Stimulated activated CD4-positive, alpha-beta T cell treated with anti-CD3 and anti-CD28 coated beads, Interleukin-2, amount 100 ng/mL, for 24 hours (primary cell): ENCODE measurements at regions not wholly inside any gene's neighbourhood (a gene's known extent, or its start where the extent isn't known, plus 50 kb on each side); places are given as distances from the start of the nearest gene placed in this dataset.
A peak's percentile ranks its signal among the peaks of the same experiment; 100 is the strongest.

Experiments
- DNase-seq, 2 donors: peaks; one replicate each; pipeline ENCODE4 v3.0.0-alpha.2; 2020

DNA sequence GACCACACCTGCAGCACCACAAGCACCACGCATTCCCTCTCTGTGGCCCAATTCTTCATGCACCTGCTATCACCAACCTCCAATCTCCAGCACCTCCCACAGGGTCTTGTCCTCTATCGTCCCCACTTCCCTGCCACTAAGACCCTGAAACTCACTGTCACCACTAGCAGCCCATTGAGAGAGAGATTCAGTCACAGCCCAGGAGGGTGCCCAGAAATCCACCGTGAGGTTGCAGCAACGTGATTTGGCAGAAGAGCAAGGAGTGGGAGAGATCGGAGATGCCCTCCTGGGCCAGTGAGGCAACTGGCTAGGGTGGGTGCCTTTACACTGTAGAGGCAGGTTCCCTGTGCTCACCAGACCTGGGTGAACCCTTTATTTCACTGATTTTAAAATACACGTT is 90.1 kb downstream of the ANKRD60 start:
- no peak for DNase-seq

DNA sequence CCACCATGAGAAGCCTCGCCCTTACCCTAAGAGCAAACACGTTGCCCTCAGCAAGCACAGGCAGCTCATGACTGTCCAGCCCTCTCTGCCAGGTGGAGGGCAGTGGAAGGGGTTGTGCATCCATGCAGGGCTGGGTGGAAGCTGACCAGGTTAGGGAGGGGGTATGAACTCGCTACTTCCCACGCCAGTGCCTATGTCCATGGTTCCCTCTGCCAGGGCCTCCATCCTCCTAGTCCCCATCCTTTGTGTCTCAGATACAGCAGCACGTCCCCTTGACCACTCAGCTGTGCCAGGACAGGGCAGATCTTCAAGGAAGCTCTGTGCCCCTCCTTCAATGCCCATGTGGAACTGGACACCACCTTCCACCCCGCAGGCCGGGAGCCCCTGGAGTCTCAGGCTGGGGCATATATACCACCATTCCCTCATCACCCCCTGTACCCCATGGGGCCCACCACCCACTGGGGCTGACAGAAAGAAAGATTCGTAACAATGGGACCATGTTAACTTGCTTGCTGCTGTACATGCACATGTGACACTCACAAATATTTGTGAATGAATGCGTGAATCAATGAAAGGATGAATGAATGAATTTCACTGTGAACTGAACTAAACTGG is 90.7 kb downstream of the ANKRD60 start:
- no peak for DNase-seq

DNA sequence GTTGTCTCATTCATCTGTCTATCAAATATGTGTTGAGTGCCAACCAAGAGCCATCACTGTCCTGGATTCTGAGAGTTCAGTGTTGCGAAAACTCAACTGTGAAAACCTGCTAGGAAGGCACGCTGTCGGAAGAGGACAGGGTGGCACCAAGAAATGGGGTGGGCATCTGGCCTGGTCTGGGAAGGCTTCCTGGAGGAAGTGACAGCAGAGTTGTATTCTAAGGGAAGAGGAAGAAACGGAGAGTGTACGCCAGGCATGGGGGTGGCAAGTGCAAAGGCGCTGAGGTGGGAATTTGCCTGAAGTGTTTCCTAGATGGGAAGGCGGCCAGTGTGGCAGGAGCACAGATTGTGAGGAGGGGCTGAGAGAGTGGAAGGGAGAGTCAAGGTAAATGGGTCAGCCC is 91.2 kb downstream of the ANKRD60 start:
- no peak for DNase-seq

DNA sequence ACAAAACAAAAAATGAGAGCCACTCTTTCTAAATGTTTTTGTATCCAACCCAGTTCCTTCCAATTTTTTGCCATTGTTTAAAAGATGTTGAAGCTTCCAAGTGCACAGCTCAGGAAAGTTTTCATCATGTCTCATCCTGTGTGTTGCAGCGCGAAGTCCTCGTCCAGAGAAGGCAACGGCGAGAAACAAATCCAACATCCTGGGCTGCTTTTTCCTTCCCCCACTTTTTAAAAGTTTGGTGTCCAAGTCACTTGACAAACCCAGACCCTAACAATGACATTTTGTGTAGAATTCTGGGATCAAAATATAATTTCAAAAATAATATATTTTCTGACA is 92.3 kb downstream of the ANKRD60 start:
- no peak for DNase-seq

DNA sequence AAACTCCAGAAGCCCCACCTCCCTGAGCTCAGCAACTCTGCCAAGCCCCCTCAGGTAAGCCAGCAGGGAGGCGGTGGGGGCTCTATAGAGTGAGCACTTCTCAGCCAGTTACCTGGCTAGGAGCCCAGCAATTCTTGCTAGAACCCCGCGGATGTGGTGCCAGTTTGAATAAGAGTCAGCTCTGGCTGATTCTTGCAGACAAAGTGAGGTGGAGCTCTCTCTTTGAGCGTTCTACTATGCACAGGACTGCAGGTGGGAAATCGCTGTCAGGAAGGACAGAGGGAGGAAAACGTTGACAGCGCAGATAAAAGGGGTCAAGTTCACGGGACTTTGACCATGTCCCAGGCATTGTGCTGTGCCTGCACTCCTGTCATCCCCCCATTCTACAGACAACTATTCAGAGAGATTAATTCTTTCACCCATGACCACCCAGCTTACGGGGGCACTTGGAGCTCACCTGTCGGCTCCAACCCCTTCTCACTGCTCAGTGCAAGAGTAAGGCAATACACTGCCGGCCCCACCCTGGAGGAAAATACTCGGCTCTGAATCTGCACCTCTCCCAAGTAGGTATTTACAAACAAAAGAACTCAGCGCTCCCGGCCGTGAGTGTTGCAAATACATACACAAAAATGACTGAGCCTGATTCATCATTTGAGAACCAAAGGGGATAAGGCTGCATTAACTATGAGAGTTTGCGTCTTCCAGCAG is 92.9 kb downstream of the ANKRD60 start:
- DNase-seq: no peak

DNA sequence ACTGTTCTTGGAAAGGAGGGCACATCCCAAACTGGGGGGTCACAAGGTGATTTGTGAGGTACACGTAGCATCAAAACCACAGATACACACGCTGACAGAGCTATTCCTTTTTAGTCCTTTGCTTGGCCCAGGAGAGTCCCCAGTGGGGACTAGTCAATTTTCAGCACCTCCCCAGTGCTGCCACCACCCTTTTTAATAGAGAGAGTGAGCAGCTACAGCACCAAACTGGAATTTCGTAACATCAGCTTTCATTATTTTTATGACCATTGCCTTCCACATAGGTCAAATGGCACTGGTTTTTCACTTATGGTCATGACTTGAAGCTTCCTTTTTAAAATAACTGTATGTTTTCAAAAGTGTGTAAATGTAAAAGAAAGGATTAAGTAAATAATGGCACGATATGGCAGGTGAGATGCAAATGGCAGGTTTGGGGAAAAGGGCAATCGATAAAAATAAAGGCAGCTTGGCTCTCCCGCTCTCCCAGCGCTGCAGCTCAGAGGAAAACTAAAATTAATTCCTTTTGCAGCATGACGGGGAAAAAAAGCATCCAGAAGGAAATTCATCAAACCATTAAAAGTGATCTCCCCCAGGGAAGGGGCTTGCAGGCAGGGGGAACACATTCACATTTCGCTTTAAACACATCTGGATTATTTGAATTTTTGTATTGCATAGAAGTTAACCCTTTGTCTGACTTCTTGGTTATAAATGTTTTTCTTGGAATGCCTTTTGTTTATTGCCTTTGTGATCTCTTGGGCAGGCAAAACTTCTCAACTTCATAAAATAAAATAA is 95.2 kb downstream of the ANKRD60 start:
- no peak for DNase-seq

DNA sequence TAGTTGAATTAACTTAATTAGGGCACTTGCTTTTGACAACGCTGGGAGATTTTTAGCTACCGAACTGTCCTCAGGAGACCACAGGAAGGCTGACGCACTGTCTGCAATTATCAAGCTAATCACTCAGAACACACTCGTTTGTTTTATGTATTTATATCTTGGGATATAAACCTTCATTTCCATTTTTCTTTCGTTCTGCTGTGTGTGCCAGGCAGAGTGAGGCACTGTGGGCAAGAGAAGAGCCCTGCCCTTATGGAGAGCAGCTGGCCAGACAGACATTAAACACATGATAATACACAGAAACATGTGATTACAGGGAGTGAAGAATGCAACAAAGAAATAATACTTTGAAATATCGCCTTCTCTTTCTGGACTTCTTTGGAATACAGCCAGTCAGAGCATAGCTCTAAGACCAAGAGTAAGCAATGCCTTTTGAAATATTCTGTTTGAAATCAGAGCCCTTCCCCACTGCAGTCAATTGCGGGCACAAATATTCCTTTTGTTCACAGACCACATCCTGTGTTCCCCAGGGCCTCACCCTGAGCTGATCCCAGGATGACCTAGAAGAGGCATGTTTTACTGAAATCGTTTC is 96.8 kb downstream of the ANKRD60 start:
- DNase-seq: no peak

DNA sequence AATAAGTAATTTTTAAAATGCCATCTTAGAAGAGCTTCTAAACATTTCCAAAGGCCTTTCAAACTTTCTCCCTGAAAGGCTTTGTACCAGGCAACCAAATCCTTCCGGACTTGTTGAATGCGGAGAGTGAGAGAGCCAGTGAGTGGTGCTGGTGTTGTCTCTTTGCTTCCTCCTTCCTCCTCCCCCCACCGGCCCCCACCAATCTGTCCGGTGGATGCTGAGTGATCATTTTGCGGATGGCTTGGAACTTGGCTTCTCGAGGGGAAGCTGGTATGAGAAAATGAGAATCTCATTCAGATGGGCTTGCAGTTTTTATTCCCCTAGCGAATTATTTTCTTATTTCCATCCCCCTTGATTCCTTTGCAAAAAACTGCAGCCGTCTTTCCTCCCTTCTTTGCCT is 97.3 kb downstream of the ANKRD60 start:
- DNase-seq: no peak

DNA sequence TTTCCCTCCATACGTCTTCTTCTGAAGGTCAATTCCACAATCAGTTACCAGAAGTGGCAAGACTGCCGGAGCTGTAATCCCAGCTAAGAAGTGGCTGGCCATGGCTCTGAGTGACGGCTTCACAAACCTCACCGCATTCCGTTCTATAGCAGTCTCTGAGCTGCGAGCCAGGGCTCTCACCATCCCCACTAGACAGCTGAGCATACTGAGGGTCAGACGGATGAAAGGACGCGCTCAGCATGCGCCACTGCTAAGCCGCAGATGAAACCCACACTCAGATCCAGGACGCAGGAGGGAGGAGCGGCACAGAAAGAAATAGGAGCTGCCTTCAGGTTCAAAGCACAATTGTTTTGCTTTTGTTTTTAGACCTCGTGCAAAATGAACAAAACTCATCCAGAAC is 97.9 kb downstream of the ANKRD60 start:
- DNase-seq: no peak

DNA sequence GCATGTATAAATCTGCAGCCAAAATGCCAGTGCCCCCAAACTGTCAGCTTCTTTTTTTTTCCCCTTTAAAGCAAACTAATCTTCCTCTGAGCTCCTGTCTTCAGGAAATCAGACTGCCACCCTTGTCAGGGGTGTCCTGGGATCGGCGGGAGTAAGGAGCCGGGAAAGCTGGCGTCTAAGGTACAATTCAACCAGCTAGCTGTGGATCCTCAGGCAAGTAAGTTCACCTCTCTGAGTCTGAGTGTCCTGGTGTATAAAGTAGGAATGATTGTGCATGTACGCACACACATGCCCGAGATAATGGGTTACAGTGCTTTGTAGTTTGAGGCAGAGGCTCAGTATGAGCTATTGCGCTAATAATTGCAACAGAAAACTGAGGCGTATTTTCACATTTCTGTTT is 98.3 kb downstream of the ANKRD60 start:
- no peak for DNase-seq

DNA sequence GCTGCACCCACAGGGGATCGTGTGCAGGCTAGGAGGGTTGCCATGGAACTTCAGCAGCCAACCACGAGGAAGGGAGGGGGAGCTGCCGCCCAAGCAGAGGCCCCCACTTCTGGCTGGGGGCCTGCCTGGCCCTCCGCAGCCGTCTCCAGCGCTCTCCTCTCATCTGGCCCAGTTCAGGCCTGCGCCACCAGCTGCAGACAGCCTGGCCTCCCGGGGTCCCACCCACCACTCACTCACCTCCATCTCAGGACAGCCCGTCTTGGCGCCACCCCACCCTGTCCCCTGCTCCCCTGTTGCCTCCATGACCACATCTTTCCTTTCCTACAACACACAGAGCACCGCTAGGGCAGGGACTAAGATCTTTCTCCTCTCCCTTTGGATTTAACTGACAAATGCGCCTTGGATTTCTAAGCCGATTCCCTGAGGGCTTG is 98.7 kb downstream of the ANKRD60 start:
- no peak for DNase-seq

DNA sequence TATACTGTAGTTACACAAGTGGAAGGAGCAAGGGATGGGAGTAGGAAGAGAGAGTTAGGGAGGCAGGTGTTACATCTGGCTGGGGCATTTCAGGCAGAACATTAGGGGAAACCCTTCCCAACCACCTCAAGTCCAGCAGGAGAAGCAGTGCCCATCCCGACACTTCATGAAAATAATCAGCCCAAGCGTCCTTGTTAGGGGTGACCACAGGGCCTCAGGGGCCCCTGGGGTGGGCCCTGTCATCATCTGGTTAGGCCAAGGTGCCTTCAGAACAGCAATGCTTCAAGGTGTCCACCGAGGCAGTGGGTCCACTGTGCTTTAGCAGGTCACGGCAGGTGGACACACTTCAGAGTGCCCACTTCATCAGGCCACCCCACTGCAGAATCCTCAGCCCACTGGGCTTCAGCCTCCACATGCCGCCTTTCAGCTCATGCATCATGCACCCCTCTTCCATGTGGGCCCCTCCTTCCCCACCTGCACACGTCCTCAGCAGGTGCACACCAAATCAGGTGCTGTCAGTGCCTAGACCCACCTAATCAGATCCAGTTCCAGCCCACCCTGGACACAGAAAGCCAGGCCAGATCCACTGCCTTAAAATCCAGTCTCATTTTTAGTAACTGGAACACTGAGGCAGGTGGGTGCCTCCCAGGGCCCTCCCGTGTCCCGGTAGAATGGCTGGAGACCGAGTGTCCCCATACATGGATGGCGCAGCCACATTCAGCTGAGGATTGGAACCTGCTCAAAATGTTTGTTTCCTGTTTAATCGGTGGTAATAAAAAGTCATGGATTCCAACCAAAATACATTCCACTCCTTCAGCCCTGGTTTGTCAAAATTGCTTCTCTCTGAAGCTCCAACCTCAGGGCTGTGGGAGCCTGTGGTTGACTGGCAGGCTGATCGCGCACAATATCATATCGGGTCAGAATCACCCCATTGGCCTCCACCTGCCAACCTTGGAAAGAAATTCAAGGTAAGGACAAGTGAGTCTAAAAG is 99.5 kb downstream of the ANKRD60 start:
- DNase-seq: no peak

DNA sequence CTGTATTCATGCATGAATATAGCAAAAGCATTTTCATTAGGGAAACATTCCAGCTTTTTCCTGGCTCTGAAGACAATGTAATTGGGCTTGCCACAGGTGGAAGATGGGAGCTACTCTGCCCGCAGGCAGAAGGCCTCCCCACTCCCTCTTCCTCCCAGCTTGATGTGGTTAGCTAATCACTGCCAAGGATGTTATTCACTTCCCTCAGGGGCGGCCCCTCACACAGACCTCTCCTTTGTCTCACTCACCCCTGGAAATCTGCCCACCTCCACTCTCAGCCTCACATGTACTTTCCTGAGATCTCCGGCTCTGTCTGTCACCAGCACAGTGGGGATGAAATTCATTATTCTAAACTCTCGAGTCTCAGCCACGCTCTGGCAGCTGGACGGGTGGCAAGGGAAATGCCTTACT is 100.7 kb downstream of the ANKRD60 start:
- DNase-seq: peak in 1 of 2 donors; percentile 15

DNA sequence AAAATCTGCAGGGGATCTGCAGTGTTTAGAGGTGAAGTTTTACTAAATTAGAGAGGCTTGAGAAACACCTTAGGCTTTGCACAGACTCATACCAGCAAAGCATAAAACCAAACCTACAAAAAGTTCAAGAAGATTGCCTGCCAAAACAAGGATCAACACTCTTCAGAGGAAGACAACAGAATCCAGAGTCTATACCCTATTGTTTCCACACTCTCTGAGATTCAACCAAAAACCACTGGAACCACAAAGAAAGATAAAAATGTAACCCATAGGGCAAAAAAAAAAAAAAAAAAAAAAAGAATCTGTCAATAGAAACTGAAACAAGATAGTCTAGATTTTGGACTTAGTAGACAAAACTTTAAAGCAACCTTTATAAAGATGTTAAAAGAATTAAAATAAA is 102.7 kb downstream of the ANKRD60 start:
- no peak for DNase-seq

DNA sequence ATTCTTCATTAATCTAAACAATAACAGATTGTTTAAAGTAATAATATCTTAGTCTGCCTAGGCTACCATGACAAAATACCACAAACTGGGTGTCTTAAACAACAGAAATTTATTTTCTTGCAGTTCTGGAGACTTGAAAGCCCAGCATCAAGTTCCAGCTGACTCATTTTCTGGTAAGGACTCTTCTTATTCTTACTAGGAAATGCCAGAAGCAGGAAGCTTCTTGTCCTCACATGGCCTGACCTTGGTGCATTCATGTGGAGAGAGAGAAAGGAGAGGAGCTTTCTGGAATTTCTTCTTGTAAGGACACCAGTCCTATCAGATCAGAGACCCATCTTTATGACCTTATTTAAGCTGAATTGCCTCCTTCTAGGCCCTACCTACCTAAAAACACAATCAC is 110.5 kb downstream of the ANKRD60 start:
- no peak for DNase-seq

DNA sequence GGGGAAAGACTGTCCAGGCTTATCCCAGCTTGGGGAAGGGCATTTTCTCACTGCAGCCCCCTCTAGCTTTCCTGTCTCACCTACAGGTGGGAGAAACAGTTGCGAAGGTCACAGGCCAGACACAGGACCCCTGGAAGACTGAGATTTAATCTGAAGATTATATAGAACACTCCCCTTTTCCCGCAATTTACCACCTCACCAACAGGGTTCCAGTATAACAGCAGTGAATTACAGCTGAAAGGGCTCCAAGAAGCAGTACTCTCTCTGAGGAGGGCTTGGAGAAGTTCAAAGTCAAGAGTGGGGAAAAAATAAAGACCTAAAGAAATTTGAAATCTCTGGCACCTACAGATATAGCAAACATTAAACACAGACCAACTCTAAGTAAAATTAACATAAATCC is 111.9 kb downstream of the ANKRD60 start:
- no peak for DNase-seq

DNA sequence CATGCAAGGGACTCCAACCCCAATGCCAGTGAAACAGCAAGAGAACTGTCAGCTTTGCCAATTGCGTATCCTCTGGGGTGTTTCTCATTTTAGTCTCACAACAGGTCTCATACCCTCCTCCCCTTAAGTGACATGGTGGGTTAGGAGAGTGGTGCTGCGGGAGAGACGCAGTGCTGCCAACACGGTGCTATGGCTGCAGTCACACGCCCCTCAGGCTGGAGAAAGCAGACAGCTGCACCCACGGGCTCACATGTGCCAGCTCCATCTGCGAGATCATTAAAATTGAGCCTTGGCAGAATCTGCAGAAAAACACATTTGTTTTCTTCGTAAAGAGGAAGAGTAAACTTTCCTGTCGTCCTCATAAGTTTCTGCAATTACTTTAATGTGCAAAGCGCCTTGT is 114.7 kb downstream of the ANKRD60 start:
- DNase-seq: no peak

DNA sequence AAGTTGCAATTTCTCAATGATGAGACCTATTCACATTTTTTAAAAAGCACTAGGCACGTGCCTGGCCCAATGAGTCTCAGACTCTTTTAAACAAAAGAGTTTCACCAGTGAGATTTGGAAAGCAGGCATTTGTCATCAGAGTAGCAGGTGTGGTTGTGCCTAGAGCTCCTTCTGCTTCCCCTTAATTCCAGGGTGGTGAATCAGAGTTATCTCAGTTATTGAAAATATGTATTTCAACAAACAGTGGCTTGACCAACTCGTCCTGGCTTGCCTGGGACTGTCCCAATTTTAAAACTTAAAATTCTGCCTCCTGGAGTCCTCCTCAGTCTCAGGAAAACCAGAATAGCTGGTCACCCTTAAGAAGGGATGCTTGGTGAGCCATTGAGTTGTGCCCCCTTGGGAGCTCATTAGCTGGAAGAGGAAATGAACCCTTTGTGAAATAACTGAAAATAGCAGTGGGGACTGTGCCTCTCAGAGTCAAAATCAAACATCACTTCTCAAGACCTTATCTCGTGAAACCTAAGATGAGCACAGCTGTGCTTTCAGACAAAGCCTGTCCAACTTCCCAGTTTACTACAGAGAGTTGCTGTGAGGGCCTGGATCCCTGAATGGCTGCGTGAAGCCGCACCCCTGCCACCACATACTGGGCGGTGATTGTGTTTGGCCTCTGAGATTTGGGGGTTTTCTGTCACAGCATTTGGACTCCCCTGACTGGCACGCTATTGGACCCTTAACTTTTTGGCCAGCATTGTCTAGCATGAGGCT is 116.3 kb downstream of the ANKRD60 start:
- DNase-seq: no peak

DNA sequence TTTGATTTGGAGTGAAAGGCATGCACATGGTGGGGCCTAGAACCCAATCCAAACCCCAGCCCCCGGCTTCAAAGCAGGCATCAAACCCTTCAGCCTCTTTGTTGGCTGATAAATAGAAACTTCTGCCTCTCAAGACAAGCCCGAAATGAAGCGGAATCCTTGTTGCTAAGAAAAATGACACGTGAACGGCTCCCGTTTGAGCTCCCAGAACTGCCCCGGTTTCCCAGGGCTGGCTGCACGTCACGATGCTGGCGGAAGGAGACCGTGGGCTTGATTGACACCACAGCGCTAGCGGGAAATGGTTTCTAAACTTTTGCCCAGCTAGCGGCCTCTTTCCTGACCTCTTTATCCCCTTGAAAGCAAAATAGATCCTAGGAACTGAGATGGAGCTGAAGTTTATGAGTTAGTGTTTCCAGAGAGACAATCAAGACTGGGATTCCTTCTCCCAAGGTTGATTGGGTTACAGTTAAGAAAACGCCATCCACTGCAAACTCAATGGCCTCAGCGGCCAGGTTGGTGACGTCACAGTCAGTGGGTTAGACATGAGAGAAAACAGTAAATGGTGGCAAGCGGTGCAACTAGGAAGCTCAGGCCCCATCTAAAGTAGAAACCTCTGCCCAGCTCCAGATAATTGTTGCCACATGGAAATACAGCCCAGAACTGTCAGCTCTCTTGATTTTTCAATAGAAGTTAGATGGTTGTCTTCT is 117.0 kb downstream of the ANKRD60 start:
- DNase-seq: no peak

DNA sequence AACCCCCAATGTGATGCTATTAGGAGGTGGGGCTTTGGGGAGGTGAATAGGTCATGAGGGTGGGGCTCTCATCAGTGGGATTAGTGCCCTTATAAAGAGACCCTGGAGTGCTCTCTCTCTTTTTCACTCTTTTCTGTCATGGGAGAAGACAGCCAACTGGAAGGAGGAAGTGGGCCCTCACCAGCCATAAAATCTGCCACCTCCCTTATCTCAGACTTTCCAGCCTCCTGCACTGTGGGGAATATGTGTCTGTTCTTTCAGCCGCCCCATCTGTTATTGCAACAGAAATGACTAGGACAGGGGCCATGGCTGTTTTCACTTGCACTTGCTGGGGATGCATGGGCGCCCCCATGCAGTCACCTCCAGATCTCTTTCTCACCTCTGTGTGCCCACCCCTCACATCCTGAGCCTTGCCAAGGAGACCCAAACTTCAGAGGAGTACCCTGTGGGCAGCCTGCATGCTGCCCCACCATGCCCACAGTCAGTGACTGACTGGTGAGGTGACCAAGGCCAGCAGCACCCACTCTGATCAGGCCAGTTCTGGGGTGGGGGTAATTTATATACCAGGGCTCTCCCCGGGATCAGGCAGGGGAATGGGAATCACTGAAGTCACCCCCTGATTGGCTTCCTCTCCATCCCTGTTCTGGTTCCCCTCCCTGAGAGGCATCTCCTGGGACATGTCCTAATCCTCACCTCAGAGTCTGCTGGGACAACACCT is 118.4 kb downstream of the ANKRD60 start:
- DNase-seq: no peak
